A549 (cell line): ENCODE measurements at regions not wholly inside any gene's neighbourhood (a gene's known extent, or its start where the extent isn't known, plus 50 kb on each side); places are given as distances from the start of the nearest gene placed in this dataset.

Source experiments
- MAZ ChIP-seq: fragments of 150-350 bp; IDR thresholded peaks from 2 replicates; pipeline ENCODE4 v1.6.1; 2014; ENCODE audit warnings: antibody characterized with exemption, low read depth, low read length, borderline replicate concordance
- PHF8 ChIP-seq: fragments of 200-600 bp; sonication (generic); IDR thresholded peaks from 2 replicates; pipeline ENCODE4 v1.6.1; 2016; ENCODE audit warnings: low read depth, mild to moderate bottlenecking, antibody characterized with exemption, moderate library complexity, borderline replicate concordance
- POLR2A ChIP-seq: IDR thresholded peaks from 2 replicates; pipeline ENCODE4 v1.6.1; 2012; ENCODE audit warnings: mild to moderate bottlenecking, low read length
- RFX5 ChIP-seq: fragments of 450-650 bp; IDR thresholded peaks from 2 replicates; pipeline ENCODE4 v1.7.1; 2014; ENCODE audit warnings: antibody characterized with exemption, mild to moderate bottlenecking, moderate library complexity
- TF ChIP-seq, protein P1 (sequence below): IDR thresholded peaks from 2 replicates; pipeline ENCODE4 v1.6.1; 2012
- TF ChIP-seq, protein P2 (sequence below): fragments of >200 bp; sonication (Bioruptor Twin); formaldehyde crosslinking; IDR thresholded peaks from 3 replicates; pipeline ENCODE4 v1.5.1; 2016

DNA sequence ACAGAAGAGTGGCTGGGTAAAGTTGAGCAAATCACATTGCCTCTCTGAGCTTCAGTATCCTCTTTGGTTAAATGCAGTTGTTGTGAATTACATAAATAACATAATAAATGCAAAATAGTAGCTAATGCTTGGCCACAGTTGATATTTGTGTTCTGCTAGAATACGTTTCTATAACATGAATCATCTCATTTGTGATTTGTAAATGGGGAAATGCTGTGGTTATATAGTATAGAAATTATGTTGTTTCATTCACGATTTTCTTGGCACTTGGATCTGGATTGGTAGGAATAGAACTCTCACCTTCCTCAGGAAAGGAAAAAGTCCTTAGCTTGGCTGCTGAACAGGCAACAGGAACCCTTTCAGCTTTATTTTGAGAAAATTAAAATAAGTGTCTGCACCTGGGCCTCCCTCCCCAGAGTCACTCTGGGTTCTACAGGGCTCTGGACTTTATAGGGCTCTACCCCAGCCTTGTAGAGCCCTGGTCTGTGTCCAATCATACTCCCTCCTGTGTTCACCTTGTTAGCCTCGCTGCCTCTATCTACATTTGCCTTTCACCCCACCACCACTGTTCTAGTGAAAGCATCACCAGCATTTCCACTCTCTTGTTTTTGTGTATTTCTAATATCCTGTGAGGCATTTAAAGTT, 107.7 kb upstream of the BCAT1 start:
- TF ChIP-seq, protein P1, sequence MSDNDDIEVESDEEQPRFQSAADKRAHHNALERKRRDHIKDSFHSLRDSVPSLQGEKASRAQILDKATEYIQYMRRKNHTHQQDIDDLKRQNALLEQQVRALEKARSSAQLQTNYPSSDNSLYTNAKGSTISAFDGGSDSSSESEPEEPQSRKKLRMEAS: no peak
- TF ChIP-seq RFX5 (no peak), MAZ (no peak), POLR2A (no peak), PHF8 (no peak)
- TF ChIP-seq, protein P2, sequence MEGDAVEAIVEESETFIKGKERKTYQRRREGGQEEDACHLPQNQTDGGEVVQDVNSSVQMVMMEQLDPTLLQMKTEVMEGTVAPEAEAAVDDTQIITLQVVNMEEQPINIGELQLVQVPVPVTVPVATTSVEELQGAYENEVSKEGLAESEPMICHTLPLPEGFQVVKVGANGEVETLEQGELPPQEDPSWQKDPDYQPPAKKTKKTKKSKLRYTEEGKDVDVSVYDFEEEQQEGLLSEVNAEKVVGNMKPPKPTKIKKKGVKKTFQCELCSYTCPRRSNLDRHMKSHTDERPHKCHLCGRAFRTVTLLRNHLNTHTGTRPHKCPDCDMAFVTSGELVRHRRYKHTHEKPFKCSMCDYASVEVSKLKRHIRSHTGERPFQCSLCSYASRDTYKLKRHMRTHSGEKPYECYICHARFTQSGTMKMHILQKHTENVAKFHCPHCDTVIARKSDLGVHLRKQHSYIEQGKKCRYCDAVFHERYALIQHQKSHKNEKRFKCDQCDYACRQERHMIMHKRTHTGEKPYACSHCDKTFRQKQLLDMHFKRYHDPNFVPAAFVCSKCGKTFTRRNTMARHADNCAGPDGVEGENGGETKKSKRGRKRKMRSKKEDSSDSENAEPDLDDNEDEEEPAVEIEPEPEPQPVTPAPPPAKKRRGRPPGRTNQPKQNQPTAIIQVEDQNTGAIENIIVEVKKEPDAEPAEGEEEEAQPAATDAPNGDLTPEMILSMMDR: no peak
